Esophagus squamous epithelium (tissue), 5 donors: ENCODE measurements at regions not wholly inside any gene's neighbourhood (a gene's known extent, or its start where the extent isn't known, plus 50 kb on each side); places are given as distances from the start of the nearest gene placed in this dataset.

ENCODE experiments used
- DNase-seq: peaks from one replicate; lab custom pipeline; 2025; lab: John Stamatoyannopoulos, UW
- H3K27ac ChIP-seq, 4 donors: fragments of 200-600 bp; sonication (generic); one replicate each; pipeline ENCODE4 v1.5.1; 2016 to 2019; ENCODE audit warnings: mild to moderate bottlenecking in 1 of 4
- H3K27me3 ChIP-seq, 4 donors: fragments of 200-600 bp; sonication (generic); 1 replicate in 3 of 4; 2 replicates in 1 of 4; pipeline versions ENCODE4 v1.5.1 to v1.6.0; 2017 to 2021; ENCODE audit warnings: antibody characterized with exemption in 1 of 4
- H3K36me3 ChIP-seq, 3 donors: fragments of 200-600 bp; sonication (generic); one replicate each; pipeline ENCODE4 v1.5.1; 2016 to 2019
- H3K4me1 ChIP-seq, 3 donors: fragments of 200-600 bp; sonication (generic); one replicate each; pipeline ENCODE4 v1.5.1; 2017 to 2019
- H3K4me3 ChIP-seq, 4 donors: fragments of 200-600 bp; sonication (generic); 1 replicate in 3 of 4; 2 replicates in 1 of 4; pipeline ENCODE4 v1.5.1; 2016 to 2019; ENCODE audit warnings: mild to moderate bottlenecking in 2 of 4, moderate library complexity in 1 of 4
- H3K9me3 ChIP-seq, 3 donors: fragments of 200-600 bp; sonication (generic); one replicate each; pipeline ENCODE4 v1.5.1; 2016 to 2019
- CTCF ChIP-seq, 6 experiments: fragments of 450-650 bp in 4 of 6; fragments of 200-600 bp in 2 of 6; sonication (generic) in 2 of 6; IDR thresholded peaks; one replicate each; pipeline ENCODE4 v1.5.1; 2016 to 2019; ENCODE audit warnings: antibody characterized with exemption in 6 of 6, mild to moderate bottlenecking in 4 of 6, moderate library complexity in 4 of 6
- POLR2A ChIP-seq, 4 donors: fragments of 450-650 bp; IDR thresholded peaks; one replicate each; pipeline ENCODE4 v1.6.1; 2017; ENCODE audit warnings: antibody characterized with exemption in 4 of 4, mild to moderate bottlenecking in 4 of 4, moderate library complexity in 3 of 4
- WGBS, 2 donors: methylation state at CpG; one replicate each; pipeline ENCODE4 v1.1.5; 2018; 5-methylcytosine and 5-hydroxymethylcytosine counted together
- intact Hi-C: fragments of 100-400 bp; cut with DNase I; formaldehyde crosslinking; loops from one replicate; pipeline ENCODE4 v1.15.0; 2022
- donor health status: DM: yes; HTN: yes; CAD: no.

DNA sequence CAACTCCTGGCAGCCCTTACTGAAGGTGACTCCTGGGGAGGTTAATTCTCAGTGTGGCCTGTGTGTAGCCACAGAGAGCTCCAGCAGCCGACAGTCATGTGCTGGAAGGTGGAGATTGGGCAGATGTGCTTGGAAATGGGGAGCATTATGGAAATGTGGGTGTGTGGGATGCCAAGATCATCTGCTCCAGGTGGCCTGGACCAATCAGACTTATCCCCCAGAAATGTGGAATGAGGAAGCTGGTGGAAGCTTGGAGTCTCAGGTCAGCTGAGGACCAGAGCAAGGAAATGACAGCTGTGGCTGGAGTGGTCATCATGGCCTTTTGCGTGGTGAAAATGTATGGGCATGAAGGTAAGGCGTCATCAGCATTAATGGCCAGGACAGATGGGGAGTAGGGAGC is 234.0 kb downstream of the MIAT start:
- WGBS, 2 donors, result 87% methylated on average over 3 of the region's 3 CpGs
- Histone ChIP-seq H3K27ac (no peak overlapping the region), H3K9me3 (no peaks in the 10 kb centered on the region), H3K4me3 (no peak overlapping the region), H3K27me3 (no peaks in the 10 kb centered on the region), H3K36me3 (no peaks in the 10 kb centered on the region), H3K4me1 (peaks cover 0 to 40% (median 19%) of the 10 kb centered on the region in 3 donors)
- no peak for TF ChIP-seq CTCF (IDR thresholded peaks at IDR 0.05)
- no peak for TF ChIP-seq POLR2A (IDR thresholded peaks at IDR 0.05)
- no peak for DNase-seq
- intact Hi-C loops, result no loop called here

DNA sequence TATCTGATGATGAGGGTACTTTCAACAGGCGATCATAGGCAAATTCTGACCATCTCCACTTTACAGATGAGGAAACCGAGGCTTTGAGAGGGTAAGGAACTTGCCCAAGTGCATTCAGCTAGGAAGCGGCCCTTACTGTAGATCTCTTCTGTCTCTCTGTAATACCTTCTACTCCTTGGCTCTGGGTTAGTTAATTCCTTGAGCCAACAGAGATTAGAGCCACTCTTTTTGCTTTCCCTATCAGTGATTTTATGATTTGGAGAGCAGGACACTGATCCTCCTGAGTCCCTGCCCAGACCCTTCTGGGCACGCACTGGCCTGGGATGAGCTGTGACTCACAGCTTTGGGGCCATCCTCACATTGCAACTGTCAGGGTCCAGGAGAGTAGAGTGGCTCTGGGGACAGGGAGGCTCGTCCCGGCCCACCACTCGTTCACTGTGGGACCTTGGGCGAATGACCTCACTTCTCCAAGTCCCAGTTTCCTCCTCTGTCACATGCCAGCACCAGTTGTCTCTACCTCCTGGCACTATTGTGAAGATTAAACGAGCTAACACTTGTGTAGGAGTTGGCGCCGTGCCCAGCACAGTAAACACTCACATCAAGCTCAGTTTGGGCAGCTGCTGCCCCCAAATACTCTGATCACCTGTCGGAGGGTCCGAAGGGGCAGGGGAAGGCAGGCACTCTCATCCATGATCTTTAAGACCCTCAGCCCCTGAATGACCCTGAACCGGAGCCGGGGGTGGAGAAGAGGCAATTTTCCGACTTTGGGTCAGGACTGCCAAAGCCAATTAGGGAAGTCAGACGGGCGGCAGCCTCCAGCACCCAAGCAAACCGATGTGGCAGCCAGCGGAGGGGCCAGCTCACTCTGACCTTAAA is 235.0 kb downstream of the MIAT start:
- no peaks in the 10 kb centered on the region for H3K9me3 ChIP-seq

GRCh38 chr22:26893173-26894110 is 236.1 kb downstream of the MIAT start:
- peak overlapping the region in 3 of 4 donors; percentile 48 to 62 (median 60) for H3K27ac ChIP-seq
- intact Hi-C loops, result no loop called here
- WGBS, 2 donors, result 44 to 45% methylated on average over 12 to 13 of the region's 18 CpGs
- peaks cover 0 to 4% (median 0%) of the 10 kb centered on the region in 4 donors for H3K27me3 ChIP-seq
- TF ChIP-seq CTCF (IDR thresholded peaks at IDR 0.05) (no peak), POLR2A (IDR thresholded peaks at IDR 0.05) (no peak)
- DNase-seq, result no peak
- H3K4me3 ChIP-seq, result no peak overlapping the region
- no peaks in the 10 kb centered on the region for H3K36me3 ChIP-seq
- H3K9me3 ChIP-seq, result no peaks in the 10 kb centered on the region
- peaks cover 0 to 40% (median 19%) of the 10 kb centered on the region in 3 donors for H3K4me1 ChIP-seq

More for the DNA sequence above, 235.0 kb downstream of the MIAT start:
- WGBS, 2 donors, result 21 to 42% methylated on average over 10 to 16 of the region's 20 CpGs
- no peaks in the 10 kb centered on the region for H3K27me3 ChIP-seq
- peak overlapping the region in 1 of 4 donors; percentile 3 for H3K4me3 ChIP-seq
- no peaks in the 10 kb centered on the region for H3K36me3 ChIP-seq
- DNase-seq, result no peak
- peak overlapping the region in 3 of 4 donors; percentile 48 to 62 (median 60) for H3K27ac ChIP-seq
- intact Hi-C loops, result no loop called here
- peaks cover 0 to 40% (median 19%) of the 10 kb centered on the region in 3 donors for H3K4me1 ChIP-seq
- TF ChIP-seq POLR2A (IDR thresholded peaks at IDR 0.05), result no peak
- TF ChIP-seq CTCF (IDR thresholded peaks at IDR 0.05), result no peak

GRCh38 chr22:26894362-26894761 is 237.0 kb downstream of the MIAT start:
- peaks cover 0 to 8% (median 0%) of the 10 kb centered on the region in 4 donors for H3K27me3 ChIP-seq
- DNase-seq, result no peak
- peak overlapping the region in 2 of 4 donors; percentile 60 to 62 for H3K27ac ChIP-seq
- no peak overlapping the region for H3K4me3 ChIP-seq
- no peaks in the 10 kb centered on the region for H3K9me3 ChIP-seq
- TF ChIP-seq POLR2A (IDR thresholded peaks at IDR 0.05) (no peak), CTCF (IDR thresholded peaks at IDR 0.05) (no peak)
- peaks cover 0 to 40% (median 19%) of the 10 kb centered on the region in 3 donors for H3K4me1 ChIP-seq
- no peaks in the 10 kb centered on the region for H3K36me3 ChIP-seq
- WGBS, 2 donors, result 39 to 55% methylated on average over 5 of the region's 5 CpGs
- intact Hi-C loops, result no loop called here
